ENCODE measurements at regions not wholly inside any gene's neighbourhood (a gene's known extent, or its start where the extent isn't known, plus 50 kb on each side); places are given as distances from the start of the nearest gene placed in this dataset.

GRCh38 chr17:34203018-34203638 lies 52.0 kb upstream of the CCL2 start:
- no peak for TF ChIP-seq GATA2 (IDR thresholded peaks at IDR 0.05; ENCODE audit: low read depth, low read length)
- TF ChIP-seq GATA3 (IDR thresholded peaks at IDR 0.05; ENCODE audit: low read depth, low read length): no peak

GRCh38 chr17:34204402-34204801 lies 50.7 kb upstream of the CCL2 start:
- no peak for TF ChIP-seq GATA3 (IDR thresholded peaks at IDR 0.05; ENCODE audit: low read depth, low read length)
- TF ChIP-seq GATA2 (IDR thresholded peaks at IDR 0.05; ENCODE audit: low read depth, low read length): no peak
